ENCODE measurements at regions not wholly inside any gene's neighbourhood (a gene's known extent, or its start where the extent isn't known, plus 50 kb on each side); places are given as distances from the start of the nearest gene placed in this dataset.
"Not testable (repeated sequence)": the region's sequence is repeated elsewhere in the genome, so short reads cannot be mapped to it uniquely, and the experiment has no call there.

DNA sequence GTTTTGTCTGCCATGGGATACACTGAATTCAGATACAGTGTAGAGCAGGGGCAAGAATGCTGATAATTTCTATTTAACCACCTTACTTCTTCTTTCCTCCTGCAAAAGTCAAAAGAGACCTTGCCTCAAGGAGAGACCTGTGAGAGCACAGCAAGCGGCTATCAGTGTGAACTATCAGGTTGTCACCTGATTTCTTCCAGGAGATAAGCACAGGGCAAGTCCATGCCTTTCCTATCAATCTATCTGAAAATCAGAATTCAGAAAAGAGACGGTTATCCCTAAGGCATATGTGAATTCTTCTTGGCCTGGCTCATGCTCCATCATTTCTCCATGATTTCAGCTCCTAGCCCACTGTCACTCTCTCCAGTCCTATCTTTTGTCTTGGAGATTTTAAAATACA is 128.9 kb upstream of the CCND2 start:
- H3K4me1 ChIP-seq (ENCODE audit: control insufficient read depth in 1 of 2, low read depth in 2 of 2): no peaks in the 10 kb centered on the region
- no peaks in the 10 kb centered on the region for H3K27me3 ChIP-seq (replicated peaks; ENCODE audit: insufficient read depth)
- DNase-seq (ENCODE audit: low spot score): no peak
- no peak for ATAC-seq (ENCODE audit: insufficient number of reproducible peaks, low FRiP score, low read depth)
- no peaks in the 10 kb centered on the region for H3K9me3 ChIP-seq
- no peak overlapping the region for H3K27ac ChIP-seq
- H3K36me3 ChIP-seq: no peaks in the 10 kb centered on the region
- TF ChIP-seq, protein P1, sequence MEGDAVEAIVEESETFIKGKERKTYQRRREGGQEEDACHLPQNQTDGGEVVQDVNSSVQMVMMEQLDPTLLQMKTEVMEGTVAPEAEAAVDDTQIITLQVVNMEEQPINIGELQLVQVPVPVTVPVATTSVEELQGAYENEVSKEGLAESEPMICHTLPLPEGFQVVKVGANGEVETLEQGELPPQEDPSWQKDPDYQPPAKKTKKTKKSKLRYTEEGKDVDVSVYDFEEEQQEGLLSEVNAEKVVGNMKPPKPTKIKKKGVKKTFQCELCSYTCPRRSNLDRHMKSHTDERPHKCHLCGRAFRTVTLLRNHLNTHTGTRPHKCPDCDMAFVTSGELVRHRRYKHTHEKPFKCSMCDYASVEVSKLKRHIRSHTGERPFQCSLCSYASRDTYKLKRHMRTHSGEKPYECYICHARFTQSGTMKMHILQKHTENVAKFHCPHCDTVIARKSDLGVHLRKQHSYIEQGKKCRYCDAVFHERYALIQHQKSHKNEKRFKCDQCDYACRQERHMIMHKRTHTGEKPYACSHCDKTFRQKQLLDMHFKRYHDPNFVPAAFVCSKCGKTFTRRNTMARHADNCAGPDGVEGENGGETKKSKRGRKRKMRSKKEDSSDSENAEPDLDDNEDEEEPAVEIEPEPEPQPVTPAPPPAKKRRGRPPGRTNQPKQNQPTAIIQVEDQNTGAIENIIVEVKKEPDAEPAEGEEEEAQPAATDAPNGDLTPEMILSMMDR (IDR thresholded peaks at IDR 0.05): no peak
- no peak overlapping the region for H3K4me3 ChIP-seq

DNA sequence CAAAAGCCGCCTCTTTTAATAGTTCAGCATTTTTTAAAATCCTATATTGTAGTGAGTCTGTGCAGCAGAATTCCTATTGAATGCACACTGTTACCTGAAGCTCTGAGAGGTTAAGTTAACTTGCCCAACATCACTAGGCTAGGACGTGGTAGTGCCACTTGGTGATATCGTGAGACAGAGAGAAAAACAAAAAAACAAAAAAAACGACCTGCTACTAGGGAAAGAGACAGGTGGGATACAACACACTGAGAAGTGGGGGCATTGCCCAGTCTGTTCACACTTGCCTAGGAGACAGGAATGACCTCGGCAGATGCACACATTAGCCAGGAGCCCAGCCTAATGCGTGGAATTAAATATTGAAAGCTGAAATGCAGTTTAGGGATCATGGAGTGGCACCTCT is 129.7 kb upstream of the CCND2 start:
- Histone ChIP-seq H3K27me3 (replicated peaks; ENCODE audit: insufficient read depth) (no peaks in the 10 kb centered on the region), H3K36me3 (no peaks in the 10 kb centered on the region), H3K4me1 (ENCODE audit: control insufficient read depth in 1 of 2, low read depth in 2 of 2) (no peaks in the 10 kb centered on the region), H3K4me3 (no peak overlapping the region), H3K27ac (no peak overlapping the region), H3K9me3 (no peaks in the 10 kb centered on the region)
- ATAC-seq (ENCODE audit: insufficient number of reproducible peaks, low FRiP score, low read depth) (no peak), DNase-seq (ENCODE audit: low spot score) (no peak)
- TF ChIP-seq, protein P1 (IDR thresholded peaks at IDR 0.05): no peak

DNA sequence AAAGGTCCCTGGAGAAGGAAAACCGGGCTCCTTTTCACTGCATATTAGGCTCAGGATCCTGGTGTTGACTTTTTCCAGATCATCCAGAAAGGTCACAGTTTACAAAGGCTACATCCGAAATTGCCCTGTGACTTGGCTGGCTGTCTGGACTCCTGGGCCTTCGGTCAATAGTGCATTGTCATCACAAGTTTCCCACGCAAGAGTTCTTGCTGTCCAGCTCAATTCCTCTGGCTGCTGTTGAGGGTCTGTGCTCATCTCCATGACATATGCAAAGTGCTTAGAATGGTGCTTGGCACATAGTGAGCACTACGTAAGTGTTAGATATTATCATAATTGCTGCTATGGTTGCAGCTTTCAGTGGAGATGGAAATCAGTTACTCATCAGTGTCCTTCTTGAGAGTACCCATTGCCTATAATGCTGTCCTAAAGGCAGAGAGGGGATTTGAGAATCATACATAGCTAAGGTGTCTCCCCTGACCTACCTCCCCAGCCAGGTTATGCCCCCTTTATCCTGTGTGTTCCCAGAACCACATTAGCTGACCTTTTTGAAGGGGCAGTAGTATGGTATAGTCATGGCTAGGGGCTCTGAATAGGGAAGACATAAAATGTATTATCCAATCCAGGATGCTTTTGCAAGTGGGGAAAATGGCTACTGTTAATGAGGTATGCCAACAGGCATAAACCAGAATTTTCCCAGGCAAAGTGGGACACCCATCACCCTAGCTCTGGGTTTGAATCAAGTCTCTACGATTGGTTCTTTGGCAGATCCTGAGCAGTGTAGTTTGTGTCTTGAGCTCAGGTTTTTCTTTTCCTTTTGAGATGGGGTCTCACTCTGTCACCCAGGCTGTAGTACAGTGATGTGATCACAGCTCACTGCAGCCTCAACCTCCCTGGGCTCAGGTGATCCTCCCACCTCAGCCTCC is 132.0 kb upstream of the CCND2 start:
- no peaks in the 10 kb centered on the region for H3K27me3 ChIP-seq (replicated peaks; ENCODE audit: insufficient read depth)
- H3K4me3 ChIP-seq: no peak overlapping the region
- no peak for DNase-seq (ENCODE audit: low spot score)
- no peaks in the 10 kb centered on the region for H3K4me1 ChIP-seq (ENCODE audit: control insufficient read depth in 1 of 2, low read depth in 2 of 2)
- H3K27ac ChIP-seq: no peak overlapping the region
- no peak for ATAC-seq (ENCODE audit: insufficient number of reproducible peaks, low FRiP score, low read depth)
- H3K9me3 ChIP-seq: no peaks in the 10 kb centered on the region
- no peaks in the 10 kb centered on the region for H3K36me3 ChIP-seq
- TF ChIP-seq, protein P1 (IDR thresholded peaks at IDR 0.05): no peak

DNA sequence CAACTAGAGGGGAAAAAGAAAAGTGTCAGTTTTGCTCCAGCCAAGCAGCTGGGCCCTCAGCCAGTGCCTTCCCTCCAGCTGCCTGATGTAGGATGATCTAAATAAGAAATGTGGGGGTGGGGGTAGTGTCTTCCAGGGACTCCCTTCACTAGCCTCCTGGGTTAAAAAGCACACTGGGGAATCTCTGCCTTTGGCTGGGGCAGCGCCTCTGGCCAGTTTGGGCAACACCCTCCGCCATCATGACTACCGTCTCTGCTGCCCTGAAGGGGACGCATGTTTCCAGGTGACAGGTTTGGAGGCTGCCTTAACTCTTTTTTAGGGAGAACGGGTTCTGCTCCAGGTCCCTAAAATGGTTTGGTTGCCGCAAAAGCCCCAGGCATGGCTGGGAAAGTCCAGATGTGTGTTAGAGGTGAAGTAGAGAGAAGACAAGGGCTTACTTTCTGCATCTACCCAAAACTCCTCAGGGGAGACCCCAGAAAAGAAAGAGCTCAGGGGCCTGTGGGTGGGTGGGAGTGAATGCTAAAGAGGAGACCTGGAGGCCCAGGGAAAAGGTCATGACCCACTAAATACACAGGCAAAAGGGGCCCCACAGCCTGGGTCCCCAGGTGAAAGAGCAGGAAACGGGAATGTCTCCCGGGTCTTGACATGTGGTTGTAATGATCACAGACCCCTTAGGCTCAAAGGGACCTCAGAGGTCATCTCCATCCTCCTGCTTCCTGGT is 132.8 kb upstream of the CCND2 start:
- Histone ChIP-seq H3K9me3 (no peaks in the 10 kb centered on the region), H3K4me1 (ENCODE audit: control insufficient read depth in 1 of 2, low read depth in 2 of 2) (no peaks in the 10 kb centered on the region), H3K36me3 (no peaks in the 10 kb centered on the region), H3K27me3 (replicated peaks; ENCODE audit: insufficient read depth) (no peaks in the 10 kb centered on the region), H3K4me3 (no peak overlapping the region), H3K27ac (no peak overlapping the region)
- TF ChIP-seq, protein P1 (IDR thresholded peaks at IDR 0.05): no peak
- ATAC-seq (ENCODE audit: insufficient number of reproducible peaks, low FRiP score, low read depth): no peak
- DNase-seq (ENCODE audit: low spot score): no peak

DNA sequence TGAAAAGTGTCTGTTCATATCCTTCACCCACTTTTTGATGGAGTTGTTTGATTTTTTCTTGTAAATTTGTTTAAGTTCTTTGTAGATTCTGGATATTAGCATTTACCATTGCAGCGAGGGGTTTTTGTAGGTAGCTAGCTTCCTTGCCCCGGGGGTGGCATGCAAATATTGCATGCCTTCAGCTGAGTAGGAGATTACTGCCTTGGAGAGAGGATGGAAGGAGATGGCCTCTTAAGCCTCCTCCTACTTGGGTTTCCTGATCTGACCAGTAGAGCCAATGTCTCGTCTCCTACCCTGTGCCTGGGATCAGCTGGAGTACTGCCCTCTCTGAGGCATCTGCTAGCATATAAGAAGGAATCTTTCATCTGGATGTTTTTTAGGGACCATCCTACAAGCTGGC is 134.4 kb upstream of the CCND2 start:
- DNase-seq (ENCODE audit: low spot score): no peak
- no peak overlapping the region for H3K4me3 ChIP-seq

DNA sequence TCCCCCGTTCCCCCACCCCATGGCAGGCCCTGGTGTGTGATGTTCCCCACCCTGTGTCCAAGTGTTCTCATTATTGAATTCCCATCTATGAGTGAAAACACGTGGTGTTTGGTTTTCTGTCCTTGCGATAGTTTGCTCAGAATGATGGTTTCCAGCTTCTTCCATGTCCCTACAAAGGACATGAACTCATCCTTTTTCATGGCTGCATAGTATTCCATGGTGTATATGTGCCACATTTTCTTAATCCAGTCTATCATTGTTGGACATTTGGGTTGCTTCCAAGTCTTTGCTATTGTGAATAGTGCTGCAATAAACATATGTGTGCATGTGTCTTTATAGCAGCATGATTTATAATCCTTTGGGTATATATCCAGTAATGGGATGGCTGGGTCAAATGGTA is 135.0 kb upstream of the CCND2 start:
- H3K36me3 ChIP-seq; H3K4me3 ChIP-seq; H3K27ac ChIP-seq; H3K27me3 ChIP-seq (replicated peaks; ENCODE audit: insufficient read depth); DNase-seq (ENCODE audit: low spot score); H3K4me1 ChIP-seq (ENCODE audit: control insufficient read depth in 1 of 2, low read depth in 2 of 2); H3K9me3 ChIP-seq; ATAC-seq (ENCODE audit: insufficient number of reproducible peaks, low FRiP score, low read depth): not testable (repeated sequence)

More for the DNA sequence above, 134.4 kb upstream of the CCND2 start:
- Histone ChIP-seq H3K36me3 (no peaks in the 10 kb centered on the region), H3K9me3 (no peaks in the 10 kb centered on the region), H3K4me1 (ENCODE audit: control insufficient read depth in 1 of 2, low read depth in 2 of 2) (no peaks in the 10 kb centered on the region), H3K27ac (no peak overlapping the region), H3K27me3 (replicated peaks; ENCODE audit: insufficient read depth) (no peaks in the 10 kb centered on the region)
- TF ChIP-seq, protein P1 (IDR thresholded peaks at IDR 0.05): no peak
- no peak for ATAC-seq (ENCODE audit: insufficient number of reproducible peaks, low FRiP score, low read depth)
